Loucy (cell line): ENCODE measurements at regions not wholly inside any gene's neighbourhood (a gene's known extent, or its start where the extent isn't known, plus 50 kb on each side); places are given as distances from the start of the nearest gene placed in this dataset.

Experiments
- H2AFZ ChIP-seq: fragments of 200-600 bp; sonication (generic); 2 replicates; pipeline ENCODE4 v1.6.0; 2016; ENCODE audit warnings: antibody characterized with exemption, mild to moderate bottlenecking, low read length, moderate library complexity
- H3F3A ChIP-seq: fragments of 200-600 bp; 2 replicates; pipeline ENCODE4 v1.6.0; 2016; ENCODE audit warnings: antibody characterized with exemption, low read depth, mild to moderate bottlenecking
- H3K27me3 ChIP-seq: fragments of 200-600 bp; sonication (generic); 2 replicates; pipeline ENCODE4 v1.6.1; 2014; ENCODE audit warnings: low read length, mild to moderate bottlenecking; ENCODE audit not compliant: insufficient read depth, poor library complexity, severe bottlenecking
- H3K36me3 ChIP-seq: fragments of 200-600 bp; sonication (generic); 2 replicates; pipeline ENCODE4 v1.6.1; 2016; ENCODE audit warnings: low read length; ENCODE audit not compliant: insufficient read depth
- H3K4me1 ChIP-seq: fragments of 200-600 bp; sonication (generic); 2 replicates; pipeline ENCODE4 v1.5.1; 2014; ENCODE audit warnings: low read length, mild to moderate bottlenecking; ENCODE audit not compliant: insufficient read depth, poor library complexity, severe bottlenecking
- H3K4me2 ChIP-seq: fragments of 200-600 bp; sonication (generic); 2 replicates; pipeline ENCODE4 v1.6.0; 2014; ENCODE audit warnings: antibody characterized with exemption, low read length, low read depth, mild to moderate bottlenecking; ENCODE audit not compliant: poor library complexity, severe bottlenecking
- H3K4me3 ChIP-seq: fragments of 200-600 bp; sonication (generic); 2 replicates; pipeline ENCODE4 v1.5.1; 2014; ENCODE audit warnings: low read length, mild to moderate bottlenecking, mixed read lengths; ENCODE audit not compliant: poor library complexity, severe bottlenecking
- H3K79me2 ChIP-seq: fragments of 200-600 bp; sonication (generic); 2 replicates; pipeline ENCODE4 v1.6.1; 2014; ENCODE audit warnings: low read length; ENCODE audit not compliant: insufficient read depth
- H3K9ac ChIP-seq: fragments of 200-600 bp; sonication (generic); 2 replicates; pipeline ENCODE4 v1.6.0; 2014; ENCODE audit warnings: mild to moderate bottlenecking, low read depth, low read length, moderate library complexity; ENCODE audit not compliant: poor library complexity, severe bottlenecking
- H3K9me2 ChIP-seq: fragments of 200-600 bp; sonication (generic); replicated peaks from 2 replicates; pipeline ENCODE4 v1.6.1; 2016; ENCODE audit warnings: low read depth, low read length, mixed read lengths
- H3K9me3 ChIP-seq: fragments of 200-600 bp; sonication (generic); 2 replicates; pipeline ENCODE4 v1.6.1; 2014; ENCODE audit warnings: mild to moderate bottlenecking, antibody characterized with exemption, low read length, low read depth; ENCODE audit not compliant: insufficient read depth
- H4K20me1 ChIP-seq: fragments of 200-600 bp; sonication (generic); 2 replicates; pipeline ENCODE4 v1.6.0; 2014; ENCODE audit warnings: antibody characterized with exemption, low read length, mild to moderate bottlenecking; ENCODE audit not compliant: insufficient read depth, poor library complexity, severe bottlenecking
- EZH2phosphoT487 ChIP-seq: fragments of 200-600 bp; IDR thresholded peaks from 2 replicates; pipeline ENCODE4 v1.6.1; 2018; ENCODE audit warnings: antibody characterized with exemption, mild to moderate bottlenecking, moderate library complexity, borderline replicate concordance
- TF ChIP-seq, protein P1 (sequence below): fragments of 200-600 bp; sonication (generic); conservative IDR thresholded peaks from 2 replicates; pipeline ENCODE4 v1.5.1; 2014; ENCODE audit warnings: mild to moderate bottlenecking, antibody characterized with exemption, low read length

DNA sequence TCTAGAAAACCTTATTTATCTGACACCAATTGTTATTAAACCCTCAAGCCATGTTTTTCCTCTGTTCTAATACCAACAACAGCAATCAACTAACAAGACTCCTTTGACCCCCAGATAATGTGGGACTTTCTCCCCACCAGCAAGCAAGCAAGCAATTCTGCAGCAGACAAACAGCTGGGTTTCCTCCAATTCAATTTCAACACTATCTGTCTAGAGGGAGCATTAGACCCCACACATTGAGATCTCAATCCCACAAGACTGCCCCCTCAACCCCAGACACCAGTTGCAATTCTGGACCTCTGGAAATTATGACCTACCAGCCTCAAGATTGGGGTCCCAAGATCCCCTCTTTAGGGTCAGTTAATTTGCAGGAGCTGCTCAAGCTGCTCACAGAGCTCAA lies 89.4 kb upstream of the TMEM26 start:
- TF ChIP-seq EZH2phosphoT487 = no peak
- TF ChIP-seq, protein P1, sequence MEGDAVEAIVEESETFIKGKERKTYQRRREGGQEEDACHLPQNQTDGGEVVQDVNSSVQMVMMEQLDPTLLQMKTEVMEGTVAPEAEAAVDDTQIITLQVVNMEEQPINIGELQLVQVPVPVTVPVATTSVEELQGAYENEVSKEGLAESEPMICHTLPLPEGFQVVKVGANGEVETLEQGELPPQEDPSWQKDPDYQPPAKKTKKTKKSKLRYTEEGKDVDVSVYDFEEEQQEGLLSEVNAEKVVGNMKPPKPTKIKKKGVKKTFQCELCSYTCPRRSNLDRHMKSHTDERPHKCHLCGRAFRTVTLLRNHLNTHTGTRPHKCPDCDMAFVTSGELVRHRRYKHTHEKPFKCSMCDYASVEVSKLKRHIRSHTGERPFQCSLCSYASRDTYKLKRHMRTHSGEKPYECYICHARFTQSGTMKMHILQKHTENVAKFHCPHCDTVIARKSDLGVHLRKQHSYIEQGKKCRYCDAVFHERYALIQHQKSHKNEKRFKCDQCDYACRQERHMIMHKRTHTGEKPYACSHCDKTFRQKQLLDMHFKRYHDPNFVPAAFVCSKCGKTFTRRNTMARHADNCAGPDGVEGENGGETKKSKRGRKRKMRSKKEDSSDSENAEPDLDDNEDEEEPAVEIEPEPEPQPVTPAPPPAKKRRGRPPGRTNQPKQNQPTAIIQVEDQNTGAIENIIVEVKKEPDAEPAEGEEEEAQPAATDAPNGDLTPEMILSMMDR = no peak
- Histone ChIP-seq H3K4me3 (no peak overlapping the region), H3K36me3 (no peaks in the 10 kb centered on the region), H3K79me2 (no peaks in the 10 kb centered on the region), H3K4me1 (peaks cover 6% of the 10 kb centered on the region), H3K9me3 (no peaks in the 10 kb centered on the region), H3K9me2 (no peaks in the 10 kb centered on the region), H3F3A (no peaks in the 10 kb centered on the region), H3K4me2 (no peak overlapping the region), H3K9ac (no peak overlapping the region), H4K20me1 (no peaks in the 10 kb centered on the region), H2AFZ (no peak overlapping the region), H3K27me3 (no peaks in the 10 kb centered on the region)

DNA sequence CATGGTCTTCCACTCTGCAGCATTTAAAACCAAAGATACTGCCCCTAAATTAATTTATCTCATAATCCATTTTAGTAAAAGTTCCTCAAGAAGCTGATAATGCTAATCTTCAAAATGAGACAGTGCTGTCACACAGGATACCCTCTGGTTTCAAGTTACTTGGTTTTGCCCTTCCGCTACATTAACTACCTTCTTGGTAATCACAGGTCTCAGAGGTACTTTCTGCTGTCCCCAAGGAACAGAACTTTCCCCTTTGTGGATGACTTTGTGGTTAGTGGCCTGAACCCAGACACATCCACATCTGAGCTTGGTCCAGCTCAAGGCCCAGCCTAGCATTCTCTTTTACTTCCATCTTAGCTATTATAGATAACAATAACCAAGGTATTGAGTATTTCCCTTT lies 88.8 kb upstream of the TMEM26 start:
- H3K4me2 ChIP-seq = no peak overlapping the region
- no peaks in the 10 kb centered on the region for H3K36me3 ChIP-seq
- H3K9me2 ChIP-seq = no peaks in the 10 kb centered on the region
- H3F3A ChIP-seq = no peaks in the 10 kb centered on the region
- H3K9ac ChIP-seq = no peak overlapping the region
- no peaks in the 10 kb centered on the region for H3K27me3 ChIP-seq
- TF ChIP-seq, protein P1 = no peak
- TF ChIP-seq EZH2phosphoT487 = no peak
- H3K9me3 ChIP-seq = no peaks in the 10 kb centered on the region
- H2AFZ ChIP-seq = no peak overlapping the region
- peaks cover 6% of the 10 kb centered on the region for H3K4me1 ChIP-seq
- no peaks in the 10 kb centered on the region for H3K79me2 ChIP-seq
- no peak overlapping the region for H3K4me3 ChIP-seq
- H4K20me1 ChIP-seq = no peaks in the 10 kb centered on the region

DNA sequence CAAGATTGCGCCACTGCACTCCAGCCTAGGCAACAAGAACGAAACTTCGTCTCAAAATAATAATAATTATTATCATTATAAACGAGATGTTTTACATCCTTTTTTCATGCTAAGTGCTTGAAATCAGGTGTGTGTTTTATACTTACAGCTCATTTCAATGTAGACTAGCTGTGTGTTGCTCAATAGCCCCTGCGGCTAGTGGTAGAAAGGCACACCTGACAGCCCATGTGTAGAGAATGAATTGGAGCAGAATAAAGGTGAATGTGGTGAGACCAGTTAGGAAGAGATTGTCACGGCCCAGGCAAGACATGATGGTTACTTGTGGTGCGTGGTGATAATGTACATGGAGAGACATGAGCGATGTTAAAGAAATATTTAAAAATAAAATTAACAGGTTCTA lies 86.7 kb upstream of the TMEM26 start:
- Histone ChIP-seq H3K9me2 (no peaks in the 10 kb centered on the region), H3K27me3 (no peaks in the 10 kb centered on the region), H3F3A (no peaks in the 10 kb centered on the region), H2AFZ (no peak overlapping the region), H4K20me1 (no peaks in the 10 kb centered on the region), H3K4me2 (no peak overlapping the region), H3K79me2 (no peaks in the 10 kb centered on the region), H3K36me3 (no peaks in the 10 kb centered on the region), H3K9ac (no peak overlapping the region), H3K4me3 (no peak overlapping the region), H3K9me3 (no peaks in the 10 kb centered on the region), H3K4me1 (peaks cover 6% of the 10 kb centered on the region)
- TF ChIP-seq, protein P1 = no peak
- no peak for TF ChIP-seq EZH2phosphoT487
